Body of pancreas (tissue), 4 donors: ENCODE measurements at regions not wholly inside any gene's neighbourhood (a gene's known extent, or its start where the extent isn't known, plus 50 kb on each side); places are given as distances from the start of the nearest gene placed in this dataset.

Experiments used
- CTCF ChIP-seq, 7 experiments: fragments of 450-650 bp in 4 of 7; fragments of 200-600 bp in 3 of 7; sonication (generic) in 3 of 7; IDR thresholded peaks; one replicate each; pipeline ENCODE4 v1.5.1; 2016 to 2019; ENCODE audit warnings: antibody characterized with exemption in 7 of 7
- POLR2A ChIP-seq, 3 donors: fragments of 450-650 bp; IDR thresholded peaks; one replicate each; pipeline ENCODE4 v1.6.1; 2016; ENCODE audit warnings: antibody characterized with exemption in 3 of 3, mild to moderate bottlenecking in 2 of 3

DNA sequence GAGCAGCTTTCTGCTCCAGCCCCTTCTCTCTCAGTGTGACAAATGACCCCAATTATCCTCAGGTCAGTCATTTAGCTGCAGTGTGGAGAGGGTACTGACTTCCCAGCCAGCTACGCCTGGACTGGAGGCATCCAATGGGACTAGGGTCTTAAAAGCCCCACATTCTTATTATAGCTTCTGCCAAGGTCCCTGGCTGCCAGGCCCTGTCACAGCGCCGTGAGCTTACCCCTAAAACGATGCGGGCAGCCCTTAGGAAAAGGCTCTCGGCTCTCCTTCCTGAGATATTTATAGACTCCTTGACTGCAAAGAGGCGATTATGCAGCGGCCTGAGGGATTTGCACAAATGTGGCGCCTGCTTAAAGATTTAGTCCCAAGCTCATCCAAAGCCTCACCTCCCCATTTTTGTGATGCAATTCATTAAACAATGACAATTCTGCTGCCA, 69.2 kb upstream of the EDAR start:
- TF ChIP-seq CTCF (IDR thresholded peaks at IDR 0.05): no peak
- no peak for TF ChIP-seq POLR2A (IDR thresholded peaks at IDR 0.05)
